SJCRH30 (cell line): ENCODE measurements at regions not wholly inside any gene's neighbourhood (a gene's known extent, or its start where the extent isn't known, plus 50 kb on each side); places are given as distances from the start of the nearest gene placed in this dataset.

ENCODE experiments used
- DNase-seq, 2 experiments: peaks; one replicate each; pipeline ENCODE4 v3.0.0-alpha.2; 2015 to 2020
- H3K27ac ChIP-seq: fragments of 250-450 bp; sonication (Bioruptor Pico); 2 replicates; pipeline ENCODE4 v1.5.1; 2020; ENCODE audit warnings: mild to moderate bottlenecking, moderate library complexity
- H3K27me3 ChIP-seq: fragments of 250-450 bp; sonication (Bioruptor Pico); 2 replicates; pipeline ENCODE4 v1.5.1; 2020; ENCODE audit warnings: mild to moderate bottlenecking, moderate library complexity
- H3K36me3 ChIP-seq: fragments of 250-450 bp; sonication (Bioruptor Pico); 2 replicates; pipeline ENCODE4 v1.5.1; 2020; ENCODE audit warnings: mild to moderate bottlenecking, moderate library complexity
- H3K4me1 ChIP-seq: fragments of 250-450 bp; sonication (Bioruptor Pico); 2 replicates; pipeline ENCODE4 v1.5.1; 2020; ENCODE audit warnings: mild to moderate bottlenecking, moderate library complexity
- H3K4me3 ChIP-seq: fragments of 250-450 bp; sonication (Bioruptor Pico); 2 replicates; pipeline ENCODE4 v1.5.1; 2020; ENCODE audit warnings: mild to moderate bottlenecking, moderate library complexity
- H3K9me3 ChIP-seq: fragments of 250-450 bp; sonication (Bioruptor Pico); replicated peaks from 2 replicates; pipeline ENCODE4 v1.5.1; 2020; ENCODE audit warnings: mild to moderate bottlenecking, moderate library complexity

GRCh38 chr2:6722574-6722973 is 143.1 kb downstream of the CMPK2 start:
- H3K36me3 ChIP-seq = no peaks in the 10 kb centered on the region
- H3K27ac ChIP-seq = no peak overlapping the region
- no peaks in the 10 kb centered on the region for H3K4me1 ChIP-seq
- no peak for DNase-seq
- no peaks in the 10 kb centered on the region for H3K9me3 ChIP-seq
- no peak overlapping the region for H3K4me3 ChIP-seq
- no peaks in the 10 kb centered on the region for H3K27me3 ChIP-seq

DNA sequence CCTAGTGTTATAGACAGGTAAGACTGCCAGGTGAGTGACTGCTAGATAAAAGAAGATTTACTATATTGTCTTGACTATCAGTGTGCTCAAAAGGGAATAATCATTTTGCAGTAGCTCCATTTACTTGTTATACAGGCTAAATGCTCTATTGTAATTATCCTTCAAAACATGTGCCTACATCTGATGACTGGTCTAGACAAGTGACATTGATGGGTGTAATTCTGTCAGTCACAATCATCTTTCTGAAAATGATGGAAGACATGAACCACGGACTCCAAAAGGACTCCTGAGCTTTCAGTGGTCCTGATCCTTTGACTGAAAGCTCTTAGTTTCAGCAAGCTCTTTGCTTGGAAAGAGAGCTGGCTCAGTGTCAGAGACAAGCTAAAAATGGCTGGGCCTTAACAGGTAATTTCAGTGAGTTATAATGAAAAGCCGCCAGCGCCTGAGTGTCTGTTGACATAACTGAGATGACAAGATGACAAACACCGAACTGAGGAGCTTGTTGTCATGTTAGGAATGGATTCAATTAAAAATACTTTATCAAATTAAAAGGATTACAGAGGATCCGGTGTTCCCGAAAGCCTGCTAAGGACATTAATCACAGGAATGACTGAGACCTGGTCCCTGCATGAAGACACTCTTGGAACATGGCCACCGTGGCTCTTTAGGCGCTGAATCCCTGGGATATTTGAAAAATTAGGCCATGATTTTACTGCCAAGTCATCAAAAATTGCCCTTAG is 141.7 kb downstream of the CMPK2 start:
- Histone ChIP-seq H3K4me1 (no peaks in the 10 kb centered on the region), H3K27ac (no peak overlapping the region), H3K36me3 (no peaks in the 10 kb centered on the region), H3K27me3 (no peaks in the 10 kb centered on the region), H3K9me3 (no peaks in the 10 kb centered on the region), H3K4me3 (no peak overlapping the region)
- DNase-seq = no peak

DNA sequence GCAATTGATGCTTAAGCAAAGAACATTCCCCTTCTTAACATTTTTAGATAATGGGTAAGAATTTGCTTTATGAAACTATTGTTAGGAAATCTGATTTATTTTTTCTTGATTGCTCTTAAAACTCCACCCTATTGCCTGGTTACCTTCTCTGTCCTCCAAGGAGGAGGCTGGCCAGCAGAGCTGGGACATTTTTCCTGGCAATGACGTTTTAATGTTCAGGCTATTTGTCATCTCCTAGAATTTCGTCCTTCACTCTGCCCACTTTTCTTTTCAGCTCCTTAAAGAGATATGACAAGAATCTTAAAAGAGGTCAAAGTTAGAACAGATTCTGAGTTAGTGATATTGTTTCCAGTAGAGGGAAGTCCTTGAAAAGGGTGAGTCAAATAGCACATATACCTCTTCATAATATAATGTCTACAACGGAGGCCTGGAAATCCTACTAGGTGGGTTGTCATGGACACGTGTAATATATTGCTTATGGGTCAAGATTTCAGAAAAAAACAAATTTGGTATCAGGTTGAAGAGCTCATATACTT is 141.0 kb downstream of the CMPK2 start:
- Histone ChIP-seq H3K9me3 (no peaks in the 10 kb centered on the region), H3K4me3 (no peak overlapping the region), H3K27ac (no peak overlapping the region), H3K36me3 (no peaks in the 10 kb centered on the region), H3K27me3 (no peaks in the 10 kb centered on the region), H3K4me1 (no peaks in the 10 kb centered on the region)
- DNase-seq = no peak

DNA sequence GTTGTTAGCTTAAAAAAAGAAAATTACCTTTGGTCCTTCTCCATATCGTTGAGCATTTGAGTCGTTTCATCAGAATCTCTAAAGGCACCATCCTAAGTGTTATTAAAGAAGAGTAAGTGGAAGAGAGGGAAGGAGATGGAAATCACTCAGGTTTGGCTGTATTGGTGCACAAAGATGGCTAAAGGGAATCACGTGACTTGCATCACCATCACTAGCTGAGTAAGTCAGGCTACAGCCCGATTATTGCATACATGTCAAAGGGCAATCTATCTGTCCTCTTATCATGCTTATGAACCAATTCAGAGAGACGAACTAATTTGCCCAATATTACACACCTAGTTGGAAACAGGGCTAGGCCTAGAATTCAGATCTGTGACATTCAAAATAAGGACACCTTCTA is 137.6 kb downstream of the CMPK2 start:
- H3K4me3 ChIP-seq = no peak overlapping the region
- H3K27ac ChIP-seq = no peak overlapping the region
- H3K27me3 ChIP-seq = no peaks in the 10 kb centered on the region
- H3K36me3 ChIP-seq = no peaks in the 10 kb centered on the region
- no peaks in the 10 kb centered on the region for H3K9me3 ChIP-seq
- H3K4me1 ChIP-seq = no peaks in the 10 kb centered on the region
- no peak for DNase-seq

GRCh38 chr2:6730003-6730402 is 135.7 kb downstream of the CMPK2 start:
- H3K9me3 ChIP-seq = no peaks in the 10 kb centered on the region
- H3K4me3 ChIP-seq = no peak overlapping the region
- no peaks in the 10 kb centered on the region for H3K27me3 ChIP-seq
- DNase-seq = no peak
- no peaks in the 10 kb centered on the region for H3K4me1 ChIP-seq
- no peak overlapping the region for H3K27ac ChIP-seq
- H3K36me3 ChIP-seq = no peaks in the 10 kb centered on the region

GRCh38 chr2:6730649-6731532 is 134.8 kb downstream of the CMPK2 start:
- H3K4me3 ChIP-seq = no peak overlapping the region
- no peaks in the 10 kb centered on the region for H3K36me3 ChIP-seq
- no peak for DNase-seq
- no peak overlapping the region for H3K27ac ChIP-seq
- no peaks in the 10 kb centered on the region for H3K27me3 ChIP-seq
- no peaks in the 10 kb centered on the region for H3K4me1 ChIP-seq
- H3K9me3 ChIP-seq = no peaks in the 10 kb centered on the region

- Histone ChIP-seq H3K36me3 (no peaks in the 10 kb centered on the region), H3K4me1 (no peaks in the 10 kb centered on the region), H3K9me3 (no peaks in the 10 kb centered on the region), H3K27me3 (no peaks in the 10 kb centered on the region), H3K4me3 (no peak overlapping the region), H3K27ac (no peak overlapping the region)
- DNase-seq = no peak
Observed at GRCh38 chr2:6739547-6739946, 126.2 kb downstream of the CMPK2 start.

- H3K36me3 ChIP-seq = no peaks in the 10 kb centered on the region
- no peaks in the 10 kb centered on the region for H3K27me3 ChIP-seq
- DNase-seq = peak; percentile 7
- H3K4me3 ChIP-seq = no peak overlapping the region
- H3K9me3 ChIP-seq = no peaks in the 10 kb centered on the region
- no peak overlapping the region for H3K27ac ChIP-seq
- no peaks in the 10 kb centered on the region for H3K4me1 ChIP-seq
Observed at GRCh38 chr2:6741229-6741628, 124.5 kb downstream of the CMPK2 start.

DNA sequence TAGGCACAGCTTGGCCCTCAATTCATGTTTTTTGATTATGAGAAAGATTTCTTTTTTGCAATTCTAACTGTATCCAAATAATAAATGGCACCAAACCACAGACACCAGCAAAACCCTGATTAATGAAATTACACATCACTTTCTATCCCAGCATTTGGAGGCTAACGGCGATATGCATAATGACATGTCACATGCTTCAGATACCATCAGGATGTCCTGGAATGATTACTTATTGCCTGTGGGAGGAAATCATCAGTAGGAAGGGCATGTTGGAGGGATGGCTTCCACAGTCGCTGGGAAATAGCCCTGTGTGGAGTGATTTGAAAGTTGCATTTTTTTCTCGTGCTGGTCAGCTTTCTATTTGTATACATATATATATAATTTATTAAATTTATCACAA is 121.7 kb downstream of the CMPK2 start:
- Histone ChIP-seq H3K9me3 (no peaks in the 10 kb centered on the region), H3K27ac (no peak overlapping the region), H3K4me1 (peaks cover 6% of the 10 kb centered on the region; the same call in 1 of the 2 replicates), H3K27me3 (no peaks in the 10 kb centered on the region), H3K4me3 (no peak overlapping the region), H3K36me3 (no peaks in the 10 kb centered on the region)
- no peak for DNase-seq

GRCh38 chr2:6747433-6747832 is 118.3 kb downstream of the CMPK2 start:
- DNase-seq = no peak
- Histone ChIP-seq H3K4me3 (no peak overlapping the region), H3K27ac (no peak overlapping the region), H3K9me3 (no peaks in the 10 kb centered on the region), H3K27me3 (no peaks in the 10 kb centered on the region), H3K4me1 (peaks cover 6% of the 10 kb centered on the region; the same call in 1 of the 2 replicates), H3K36me3 (no peaks in the 10 kb centered on the region)

DNA sequence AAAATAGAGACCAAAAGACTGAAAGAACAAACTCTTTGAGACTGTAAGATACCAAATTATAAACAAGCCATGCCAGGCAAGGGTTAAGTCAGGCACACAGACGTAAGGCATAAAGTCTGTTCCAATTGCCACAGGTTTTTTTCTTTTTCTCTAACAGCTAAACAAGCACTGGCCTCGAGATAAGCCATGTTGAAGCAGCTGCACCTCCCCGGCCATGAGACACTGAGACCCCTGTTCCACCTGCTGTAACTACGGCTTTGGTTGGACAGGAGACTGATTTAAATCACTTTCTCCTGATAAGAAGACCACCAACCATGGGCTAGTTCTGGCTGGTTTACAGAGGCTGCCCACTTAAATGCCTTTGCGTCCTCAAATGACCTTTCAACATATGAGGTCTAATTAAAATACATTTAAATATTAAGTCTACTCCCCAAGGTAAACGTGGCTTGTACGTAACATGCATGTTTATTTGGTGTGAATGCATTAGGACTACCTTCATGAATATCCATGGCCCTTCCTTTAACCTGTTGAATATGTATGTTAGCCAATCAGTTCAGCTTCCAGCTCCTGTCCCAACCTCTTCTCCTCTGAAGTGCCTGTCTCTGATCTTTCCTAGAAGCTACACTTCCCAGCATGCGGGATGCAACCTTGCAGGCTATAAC is 117.2 kb downstream of the CMPK2 start:
- peak; percentile 15 to 59 for DNase-seq
- H3K36me3 ChIP-seq = no peaks in the 10 kb centered on the region
- no peaks in the 10 kb centered on the region for H3K9me3 ChIP-seq
- H3K4me1 ChIP-seq = peaks cover 6% of the 10 kb centered on the region; the same call in 1 of the 2 replicates
- no peak overlapping the region for H3K27ac ChIP-seq
- no peak overlapping the region for H3K4me3 ChIP-seq
- H3K27me3 ChIP-seq = no peaks in the 10 kb centered on the region; the same call in 1 of the 2 replicates

DNA sequence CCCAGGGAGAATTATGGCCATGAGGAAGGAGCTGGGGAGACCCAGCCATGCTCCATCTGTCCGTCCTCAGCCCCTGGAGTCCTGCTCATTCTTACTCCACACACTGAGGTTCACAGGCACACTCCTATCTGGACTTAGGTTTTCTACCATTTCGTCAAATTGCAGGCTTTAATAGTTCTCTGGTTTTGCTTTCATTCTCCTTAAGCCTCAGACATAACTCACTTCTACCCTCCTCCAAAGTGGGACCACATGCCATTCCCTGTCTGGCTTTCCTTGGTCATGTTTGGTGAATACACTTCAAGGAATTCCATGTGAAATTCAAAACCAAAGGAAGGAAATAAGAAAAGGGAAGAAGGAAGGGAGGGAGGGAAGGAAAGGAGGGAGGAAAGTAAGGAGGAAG is 115.7 kb downstream of the CMPK2 start:
- no peaks in the 10 kb centered on the region for H3K9me3 ChIP-seq
- no peak for DNase-seq
- H3K27me3 ChIP-seq = peaks cover under 1% of the 10 kb centered on the region
- H3K36me3 ChIP-seq = no peaks in the 10 kb centered on the region
- H3K27ac ChIP-seq = no peak overlapping the region
- H3K4me3 ChIP-seq = no peak overlapping the region
- peaks cover 6% of the 10 kb centered on the region; the same call in 1 of the 2 replicates for H3K4me1 ChIP-seq

DNA sequence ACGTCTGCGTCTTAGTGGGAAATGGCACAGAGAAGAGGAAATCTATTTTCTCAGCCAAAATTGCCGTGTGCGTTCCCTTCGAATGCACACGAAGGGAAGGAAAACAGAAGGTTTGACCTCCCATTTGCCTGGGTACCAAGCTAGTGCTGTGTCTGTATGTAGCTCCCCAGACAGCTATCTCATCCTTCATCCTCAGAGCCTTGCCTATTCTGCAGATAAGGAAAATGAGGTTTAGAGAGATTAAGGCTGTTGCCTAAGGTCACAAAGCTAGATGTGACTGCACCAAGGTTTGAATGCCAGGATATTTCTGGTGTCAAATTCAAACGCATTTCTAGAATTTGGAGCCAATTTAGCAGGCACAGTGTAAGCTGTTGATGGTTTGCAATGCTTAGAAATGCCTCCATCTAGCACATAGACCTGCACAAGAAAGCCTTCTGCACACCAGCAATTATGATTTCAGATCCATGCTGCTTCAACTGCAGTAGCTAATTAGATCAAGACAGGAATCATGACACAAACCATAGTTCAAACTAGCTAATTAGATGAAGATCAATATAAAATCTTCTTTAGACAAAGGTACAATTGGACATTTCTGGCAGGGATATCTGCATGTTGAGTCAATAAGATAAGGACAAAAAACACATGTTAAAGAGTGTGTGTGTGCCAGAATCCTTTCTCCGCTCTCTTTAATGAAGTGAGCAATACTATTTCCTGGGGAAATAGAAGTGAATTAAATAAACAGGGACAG is 115.1 kb downstream of the CMPK2 start:
- DNase-seq = no peak
- no peak overlapping the region for H3K27ac ChIP-seq
- H3K27me3 ChIP-seq = peaks cover 3% of the 10 kb centered on the region
- no peaks in the 10 kb centered on the region for H3K36me3 ChIP-seq
- peaks cover 6% of the 10 kb centered on the region; the same call in 1 of the 2 replicates for H3K4me1 ChIP-seq
- no peaks in the 10 kb centered on the region for H3K9me3 ChIP-seq
- H3K4me3 ChIP-seq = no peak overlapping the region

DNA sequence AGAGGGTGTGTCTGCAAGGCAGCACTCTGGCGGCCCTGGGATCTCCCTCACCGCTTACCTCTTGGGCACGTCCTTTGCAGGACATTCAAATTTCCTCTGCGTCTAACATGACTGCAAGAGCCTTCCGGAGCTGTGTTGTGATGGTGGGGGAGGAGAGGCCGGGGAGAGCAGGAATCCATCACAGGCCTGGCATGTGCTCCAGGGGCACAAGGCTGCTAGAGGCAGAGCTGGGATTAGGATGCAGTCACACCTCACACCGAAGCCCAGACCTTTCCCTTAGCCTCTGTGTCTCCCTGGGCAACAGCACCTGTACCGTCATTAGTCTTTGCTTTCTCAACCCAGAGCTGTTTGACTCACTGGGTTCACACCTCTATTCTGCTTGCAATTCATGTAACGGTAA is 111.3 kb downstream of the CMPK2 start:
- Histone ChIP-seq H3K4me3 (no peak overlapping the region), H3K27me3 (peaks cover 3% of the 10 kb centered on the region), H3K36me3 (no peaks in the 10 kb centered on the region), H3K4me1 (no peaks in the 10 kb centered on the region), H3K9me3 (no peaks in the 10 kb centered on the region), H3K27ac (no peak overlapping the region)
- DNase-seq = no peak
